ENCODE measurements at regions not wholly inside any gene's neighbourhood (a gene's known extent, or its start where the extent isn't known, plus 50 kb on each side); places are given as distances from the start of the nearest gene placed in this dataset.

GRCh38 chr15:62658498-62658897 lies 384.0 kb upstream of the TPM1 start:
- Histone ChIP-seq H3K9ac (ENCODE audit: extremely low read depth, low read length, poor library complexity, severe bottlenecking) (no peak overlapping the region), H3K27ac (ENCODE audit: low read depth, low read length) (no peak overlapping the region), H3K4me1 (ENCODE audit: control insufficient read depth, insufficient read depth, low read length) (peaks cover 16% of the 10 kb centered on the region), H3K9me3 (ENCODE audit: control insufficient read depth, low read length) (peaks cover 7% of the 10 kb centered on the region), H3K36me3 (ENCODE audit: control insufficient read depth, insufficient read depth, low read length) (peaks cover 48% of the 10 kb centered on the region), H3K4me3 (ENCODE audit: low read length) (no peak overlapping the region), H3K27me3 (ENCODE audit: control insufficient read depth, insufficient read depth, low read length, poor library complexity, severe bottlenecking) (no peaks in the 10 kb centered on the region)
- DNase-seq = no peak
- Mint-ChIP-seq H3K4me3 (no peak overlapping the region), H3K36me3 (ENCODE audit: low read depth) (peaks cover 38% of the 10 kb centered on the region), H3K9me3 (peaks cover 6% of the 10 kb centered on the region), H3K27me3 (ENCODE audit: insufficient read depth) (no peaks in the 10 kb centered on the region), H3K4me1 (peaks cover 35% of the 10 kb centered on the region), H3K27ac (no peak overlapping the region)
- TF ChIP-seq, protein P1, sequence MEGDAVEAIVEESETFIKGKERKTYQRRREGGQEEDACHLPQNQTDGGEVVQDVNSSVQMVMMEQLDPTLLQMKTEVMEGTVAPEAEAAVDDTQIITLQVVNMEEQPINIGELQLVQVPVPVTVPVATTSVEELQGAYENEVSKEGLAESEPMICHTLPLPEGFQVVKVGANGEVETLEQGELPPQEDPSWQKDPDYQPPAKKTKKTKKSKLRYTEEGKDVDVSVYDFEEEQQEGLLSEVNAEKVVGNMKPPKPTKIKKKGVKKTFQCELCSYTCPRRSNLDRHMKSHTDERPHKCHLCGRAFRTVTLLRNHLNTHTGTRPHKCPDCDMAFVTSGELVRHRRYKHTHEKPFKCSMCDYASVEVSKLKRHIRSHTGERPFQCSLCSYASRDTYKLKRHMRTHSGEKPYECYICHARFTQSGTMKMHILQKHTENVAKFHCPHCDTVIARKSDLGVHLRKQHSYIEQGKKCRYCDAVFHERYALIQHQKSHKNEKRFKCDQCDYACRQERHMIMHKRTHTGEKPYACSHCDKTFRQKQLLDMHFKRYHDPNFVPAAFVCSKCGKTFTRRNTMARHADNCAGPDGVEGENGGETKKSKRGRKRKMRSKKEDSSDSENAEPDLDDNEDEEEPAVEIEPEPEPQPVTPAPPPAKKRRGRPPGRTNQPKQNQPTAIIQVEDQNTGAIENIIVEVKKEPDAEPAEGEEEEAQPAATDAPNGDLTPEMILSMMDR (conservative IDR thresholded peaks at IDR 0.05) = no peak
- 88 to 89% methylated on average over 10 to 11 of the region's 11 CpGs for WGBS, 2 experiments (ENCODE audit: insufficient coverage in 1 of 2, insufficient read length in 1 of 2)

GRCh38 chr15:62663547-62663946 lies 379.0 kb upstream of the TPM1 start:
- no peaks in the 10 kb centered on the region for H3K9me3 ChIP-seq (ENCODE audit: control insufficient read depth, low read length)
- peaks cover 20% of the 10 kb centered on the region for H3K36me3 ChIP-seq (ENCODE audit: control insufficient read depth, insufficient read depth, low read length)
- peaks cover 24% of the 10 kb centered on the region for H3K4me1 Mint-ChIP-seq
- no peak overlapping the region for H3K4me3 ChIP-seq (ENCODE audit: low read length)
- DNase-seq = no peak
- H3K27ac ChIP-seq (ENCODE audit: low read depth, low read length) = no peak overlapping the region
- no peak overlapping the region for H3K9ac ChIP-seq (ENCODE audit: extremely low read depth, low read length, poor library complexity, severe bottlenecking)
- TF ChIP-seq, protein P1 (conservative IDR thresholded peaks at IDR 0.05) = no peak
- H3K36me3 Mint-ChIP-seq (ENCODE audit: low read depth) = peaks cover 27% of the 10 kb centered on the region
- H3K4me3 Mint-ChIP-seq = no peak overlapping the region
- no peaks in the 10 kb centered on the region for H3K27me3 ChIP-seq (ENCODE audit: control insufficient read depth, insufficient read depth, low read length, poor library complexity, severe bottlenecking)
- peaks cover 5% of the 10 kb centered on the region for H3K9me3 Mint-ChIP-seq
- peaks cover 7% of the 10 kb centered on the region for H3K4me1 ChIP-seq (ENCODE audit: control insufficient read depth, insufficient read depth, low read length)
- no peaks in the 10 kb centered on the region for H3K27me3 Mint-ChIP-seq (ENCODE audit: insufficient read depth)
- H3K27ac Mint-ChIP-seq = no peak overlapping the region

- peak overlapping the region; percentile 79 for H3K27ac Mint-ChIP-seq
- no peak for DNase-seq
- 87% methylated on average over 4 of the region's 4 CpGs; no CpG with 5 or more reads in 1 of the 2 experiments for WGBS, 2 experiments (ENCODE audit: insufficient coverage in 1 of 2, insufficient read length in 1 of 2)
These were observed 377.1 kb upstream of the TPM1 start for GRCh38 chr15:62665449-62665848.

More at GRCh38 chr15:62665449-62665848, 377.1 kb upstream of the TPM1 start:
- Histone ChIP-seq H3K9me3 (ENCODE audit: control insufficient read depth, low read length) (peaks cover 7% of the 10 kb centered on the region), H3K4me1 (ENCODE audit: control insufficient read depth, insufficient read depth, low read length) (peaks cover 7% of the 10 kb centered on the region), H3K36me3 (ENCODE audit: control insufficient read depth, insufficient read depth, low read length) (peaks cover 19% of the 10 kb centered on the region), H3K9ac (ENCODE audit: extremely low read depth, low read length, poor library complexity, severe bottlenecking) (no peak overlapping the region), H3K27me3 (ENCODE audit: control insufficient read depth, insufficient read depth, low read length, poor library complexity, severe bottlenecking) (no peaks in the 10 kb centered on the region), H3K27ac (ENCODE audit: low read depth, low read length) (no peak overlapping the region), H3K4me3 (ENCODE audit: low read length) (no peak overlapping the region)
- H3K4me3 Mint-ChIP-seq = no peak overlapping the region
- peaks cover 8% of the 10 kb centered on the region for H3K9me3 Mint-ChIP-seq
- H3K4me1 Mint-ChIP-seq = peaks cover 28% of the 10 kb centered on the region
- TF ChIP-seq, protein P1 (conservative IDR thresholded peaks at IDR 0.05) = no peak
- no peaks in the 10 kb centered on the region for H3K27me3 Mint-ChIP-seq (ENCODE audit: insufficient read depth)
- peaks cover 40% of the 10 kb centered on the region for H3K36me3 Mint-ChIP-seq (ENCODE audit: low read depth)

All from endodermal cell (in vitro differentiated cells).